Gastrocnemius medialis (tissue), 4 donors: ENCODE measurements at regions not wholly inside any gene's neighbourhood (a gene's known extent, or its start where the extent isn't known, plus 50 kb on each side); places are given as distances from the start of the nearest gene placed in this dataset.

ENCODE experiments used
- ATAC-seq, 2 donors: fragments of 150-250 bp; one replicate each; pipeline ENCODE4 v1.9.1; 2016
- DNase-seq, 2 donors: peaks; one replicate each; pipeline ENCODE4 v3.0.0-alpha.2; 2019
- H3K27ac ChIP-seq, 4 donors: fragments of 200-600 bp; sonication (generic); 1 replicate in 1 of 4; 2 replicates in 3 of 4; pipeline ENCODE4 v1.5.1; 2016 to 2018; ENCODE audit warnings: mild to moderate bottlenecking in 2 of 4, moderate library complexity in 1 of 4
- H3K27me3 ChIP-seq, 3 donors: fragments of 200-600 bp; sonication (generic) in 2 of 3; 1 replicate in 1 of 3; 2 replicates in 2 of 3; pipeline versions ENCODE4 v1.5.1 to v1.6.0; 2016 to 2019; ENCODE audit warnings: mild to moderate bottlenecking in 1 of 3, moderate library complexity in 1 of 3
- H3K36me3 ChIP-seq, 2 donors: fragments of 200-600 bp; sonication (generic) in 1 of 2; one replicate each; pipeline ENCODE4 v1.5.1; 2017 to 2018
- H3K4me1 ChIP-seq, 2 donors: fragments of 200-600 bp; sonication (generic) in 1 of 2; one replicate each; pipeline ENCODE4 v1.5.1; 2016 to 2017; ENCODE audit warnings: mild to moderate bottlenecking in 2 of 2
- H3K4me3 ChIP-seq, 4 donors: fragments of 200-600 bp; sonication (generic) in 3 of 4; 1 replicate in 1 of 4; 2 replicates in 3 of 4; pipeline ENCODE4 v1.5.1; 2016 to 2019; ENCODE audit warnings: mild to moderate bottlenecking in 2 of 4
- H3K9me3 ChIP-seq, 3 donors: fragments of 200-600 bp; sonication (generic) in 2 of 3; 1 replicate in 1 of 3; 2 replicates in 2 of 3; pipeline ENCODE4 v1.5.1; 2016 to 2019
- POLR2A ChIP-seq, 2 donors: fragments of 450-650 bp; IDR thresholded peaks; one replicate each; pipeline ENCODE4 v1.6.1; 2017; ENCODE audit warnings: antibody characterized with exemption in 2 of 2, mild to moderate bottlenecking in 2 of 2, moderate library complexity in 2 of 2
- in situ Hi-C, 4 donors: fragments of 200-750 bp; cut with MboI; loops; one replicate each; pipeline versions ENCODE4 v1.15.0 to v1.8.0; 2017; ENCODE audit warnings: low sequenced_read_pairs in 4 of 4
- intact Hi-C: fragments of 100-400 bp; cut with DNase I; formaldehyde crosslinking; loops from one replicate; pipeline ENCODE4 v1.15.1; 2023; ENCODE audit warnings: low total_unique reads
- TF ChIP-seq, protein P1 (sequence below), 5 experiments: fragments of 450-650 bp in 3 of 5; fragments of 200-600 bp in 2 of 5; sonication (generic) in 2 of 5; IDR thresholded peaks in 4 of 5; conservative IDR thresholded peaks in 1 of 5; 1 replicate in 4 of 5; 2 replicates in 1 of 5; pipeline ENCODE4 v1.5.1; 2016 to 2019; ENCODE audit warnings: antibody characterized with exemption in 5 of 5, mild to moderate bottlenecking in 3 of 5, moderate library complexity in 3 of 5

DNA sequence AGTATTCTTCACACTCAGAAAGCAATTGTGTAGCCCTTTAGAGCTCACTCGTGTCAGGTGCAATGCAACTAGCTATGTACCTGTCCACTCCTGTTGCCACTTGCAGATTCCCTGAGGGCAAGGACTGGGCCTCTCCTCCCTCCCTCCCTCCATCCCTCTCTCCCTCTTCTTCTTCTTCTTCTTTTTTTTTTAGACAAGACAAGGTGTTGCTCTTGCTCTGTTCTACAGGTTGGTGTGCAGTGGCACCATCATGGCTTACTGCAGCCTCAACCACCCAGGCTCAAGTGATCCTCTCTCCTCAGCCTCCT lies 119.7 kb downstream of the ACKR3 start:
- Histone ChIP-seq H3K4me3 (no peak overlapping the region), H3K9me3 (no peaks in the 10 kb centered on the region), H3K27ac (no peak overlapping the region), H3K36me3 (no peaks in the 10 kb centered on the region), H3K4me1 (peaks cover 0 to 5% of the 10 kb centered on the region in 2 donors), H3K27me3 (no peaks in the 10 kb centered on the region)
- TF ChIP-seq POLR2A (IDR thresholded peaks at IDR 0.05), result no peak
- TF ChIP-seq, protein P1, sequence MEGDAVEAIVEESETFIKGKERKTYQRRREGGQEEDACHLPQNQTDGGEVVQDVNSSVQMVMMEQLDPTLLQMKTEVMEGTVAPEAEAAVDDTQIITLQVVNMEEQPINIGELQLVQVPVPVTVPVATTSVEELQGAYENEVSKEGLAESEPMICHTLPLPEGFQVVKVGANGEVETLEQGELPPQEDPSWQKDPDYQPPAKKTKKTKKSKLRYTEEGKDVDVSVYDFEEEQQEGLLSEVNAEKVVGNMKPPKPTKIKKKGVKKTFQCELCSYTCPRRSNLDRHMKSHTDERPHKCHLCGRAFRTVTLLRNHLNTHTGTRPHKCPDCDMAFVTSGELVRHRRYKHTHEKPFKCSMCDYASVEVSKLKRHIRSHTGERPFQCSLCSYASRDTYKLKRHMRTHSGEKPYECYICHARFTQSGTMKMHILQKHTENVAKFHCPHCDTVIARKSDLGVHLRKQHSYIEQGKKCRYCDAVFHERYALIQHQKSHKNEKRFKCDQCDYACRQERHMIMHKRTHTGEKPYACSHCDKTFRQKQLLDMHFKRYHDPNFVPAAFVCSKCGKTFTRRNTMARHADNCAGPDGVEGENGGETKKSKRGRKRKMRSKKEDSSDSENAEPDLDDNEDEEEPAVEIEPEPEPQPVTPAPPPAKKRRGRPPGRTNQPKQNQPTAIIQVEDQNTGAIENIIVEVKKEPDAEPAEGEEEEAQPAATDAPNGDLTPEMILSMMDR (IDR thresholded peaks at IDR 0.05 in 4 of 5, conservative IDR thresholded peaks at IDR 0.05 in 1 of 5), result no peak
- ATAC-seq (no peak), DNase-seq (no peak)
- intact Hi-C loops (no loop called here), in situ Hi-C loops (no loop called here)

- DNase-seq (no peak), ATAC-seq (no peak)
- Histone ChIP-seq H3K36me3 (no peaks in the 10 kb centered on the region), H3K9me3 (no peaks in the 10 kb centered on the region), H3K4me1 (peaks cover 0 to 5% of the 10 kb centered on the region in 2 donors), H3K27me3 (no peaks in the 10 kb centered on the region), H3K4me3 (no peak overlapping the region), H3K27ac (no peak overlapping the region)
- no peak for TF ChIP-seq POLR2A (IDR thresholded peaks at IDR 0.05)
- TF ChIP-seq, protein P1 (IDR thresholded peaks at IDR 0.05 in 4 of 5, conservative IDR thresholded peaks at IDR 0.05 in 1 of 5), result no peak
- intact Hi-C loops (no loop called here), in situ Hi-C loops (no loop called here)
Observed at GRCh38 chr2:236689981-236690380, 120.4 kb downstream of the ACKR3 start.

DNA sequence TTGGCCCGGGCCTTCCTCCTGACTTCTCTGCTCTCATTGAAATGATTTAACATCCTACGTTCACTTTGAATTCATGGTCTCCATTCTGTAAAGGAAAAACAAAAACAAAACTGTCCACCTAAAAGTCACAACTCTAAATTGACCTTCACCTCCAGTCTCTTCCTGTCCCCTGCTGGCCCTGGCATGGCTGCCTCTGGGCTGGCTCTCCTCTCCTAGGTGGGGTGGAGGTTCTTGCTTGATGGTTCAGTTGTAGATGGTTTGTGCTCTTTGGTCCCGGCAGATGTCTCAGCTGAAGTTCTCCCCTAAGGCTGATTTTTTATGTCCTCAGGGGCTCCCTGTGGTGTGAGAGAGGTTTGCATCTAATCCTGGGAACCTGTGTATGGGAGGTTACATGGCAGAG lies 121.1 kb downstream of the ACKR3 start:
- ATAC-seq, result no peak
- Histone ChIP-seq H3K9me3 (no peaks in the 10 kb centered on the region), H3K4me3 (no peak overlapping the region), H3K27ac (no peak overlapping the region), H3K27me3 (no peaks in the 10 kb centered on the region), H3K36me3 (no peaks in the 10 kb centered on the region), H3K4me1 (peaks cover 0 to 5% of the 10 kb centered on the region in 2 donors)
- DNase-seq, result no peak
- no peak for TF ChIP-seq POLR2A (IDR thresholded peaks at IDR 0.05)
- TF ChIP-seq, protein P1 (IDR thresholded peaks at IDR 0.05 in 4 of 5, conservative IDR thresholded peaks at IDR 0.05 in 1 of 5), result no peak
- in situ Hi-C loops (no loop called here), intact Hi-C loops (no loop called here)

- TF ChIP-seq, protein P1 (IDR thresholded peaks at IDR 0.05 in 4 of 5, conservative IDR thresholded peaks at IDR 0.05 in 1 of 5), result no peak
- TF ChIP-seq POLR2A (IDR thresholded peaks at IDR 0.05), result no peak
- Histone ChIP-seq H3K4me1 (peaks cover 0 to 5% of the 10 kb centered on the region in 2 donors), H3K27me3 (no peaks in the 10 kb centered on the region), H3K27ac (no peak overlapping the region), H3K36me3 (no peaks in the 10 kb centered on the region), H3K4me3 (no peak overlapping the region), H3K9me3 (no peaks in the 10 kb centered on the region)
- intact Hi-C loops (no loop called here), in situ Hi-C loops (no loop called here)
- no peak for ATAC-seq
- DNase-seq, result no peak
Observed at GRCh38 chr2:236691799-236692167, 122.2 kb downstream of the ACKR3 start.

DNA sequence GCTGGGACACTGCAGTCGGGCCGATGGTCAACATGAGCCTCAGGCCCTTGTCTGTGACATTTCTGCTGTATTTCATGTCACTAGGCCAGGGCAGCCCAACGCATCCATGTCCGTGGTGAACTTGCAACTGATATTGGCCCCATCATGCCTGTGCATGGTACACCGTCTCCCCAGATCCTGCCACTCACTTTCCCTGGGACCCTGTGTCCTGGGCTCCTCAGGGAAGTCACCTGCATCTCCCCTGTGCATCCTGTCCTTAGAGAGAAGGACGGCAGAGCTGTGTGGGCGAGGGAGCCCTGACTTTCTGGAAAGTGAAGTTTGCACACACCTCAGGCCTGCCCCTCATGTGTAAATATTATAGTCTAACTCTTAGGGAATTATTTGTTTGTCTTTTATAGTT lies 123.3 kb downstream of the ACKR3 start:
- in situ Hi-C loops (no loop called here), intact Hi-C loops (no loop called here)
- H3K4me1 ChIP-seq, result peaks cover 0 to 5% of the 10 kb centered on the region in 2 donors
- no peaks in the 10 kb centered on the region for H3K9me3 ChIP-seq
- no peak overlapping the region for H3K27ac ChIP-seq
- no peak for TF ChIP-seq POLR2A (IDR thresholded peaks at IDR 0.05)
- H3K36me3 ChIP-seq, result no peaks in the 10 kb centered on the region
- DNase-seq (no peak), ATAC-seq (no peak)
- H3K4me3 ChIP-seq, result no peak overlapping the region
- no peaks in the 10 kb centered on the region for H3K27me3 ChIP-seq
